ENCODE measurements at regions not wholly inside any gene's neighbourhood (a gene's known extent, or its start where the extent isn't known, plus 50 kb on each side); places are given as distances from the start of the nearest gene placed in this dataset.

DNA sequence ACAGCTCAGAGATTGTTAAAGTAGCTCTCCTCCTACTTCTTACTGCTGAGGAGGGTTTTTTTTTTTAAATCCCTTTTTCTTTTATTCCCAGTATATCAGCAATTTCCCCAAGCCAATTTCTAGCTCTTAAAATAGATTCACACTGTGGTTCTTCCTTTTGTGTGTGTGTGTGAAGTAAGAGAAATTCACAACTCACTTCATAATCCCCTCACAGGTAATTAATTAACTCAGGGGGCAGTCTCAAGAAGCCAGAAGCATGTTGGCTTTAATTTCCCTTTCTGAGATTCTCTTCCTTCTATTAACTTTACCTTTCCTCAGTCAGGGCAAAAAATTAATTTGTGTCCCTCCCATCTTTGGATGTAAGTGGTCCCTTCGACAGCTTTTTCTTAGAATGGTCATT lies 71.0 kb upstream of the HMHB1 start:
- no peak overlapping the region for H3K4me3 ChIP-seq (ENCODE audit: low read depth, low read length)
- TF ChIP-seq, protein P1, sequence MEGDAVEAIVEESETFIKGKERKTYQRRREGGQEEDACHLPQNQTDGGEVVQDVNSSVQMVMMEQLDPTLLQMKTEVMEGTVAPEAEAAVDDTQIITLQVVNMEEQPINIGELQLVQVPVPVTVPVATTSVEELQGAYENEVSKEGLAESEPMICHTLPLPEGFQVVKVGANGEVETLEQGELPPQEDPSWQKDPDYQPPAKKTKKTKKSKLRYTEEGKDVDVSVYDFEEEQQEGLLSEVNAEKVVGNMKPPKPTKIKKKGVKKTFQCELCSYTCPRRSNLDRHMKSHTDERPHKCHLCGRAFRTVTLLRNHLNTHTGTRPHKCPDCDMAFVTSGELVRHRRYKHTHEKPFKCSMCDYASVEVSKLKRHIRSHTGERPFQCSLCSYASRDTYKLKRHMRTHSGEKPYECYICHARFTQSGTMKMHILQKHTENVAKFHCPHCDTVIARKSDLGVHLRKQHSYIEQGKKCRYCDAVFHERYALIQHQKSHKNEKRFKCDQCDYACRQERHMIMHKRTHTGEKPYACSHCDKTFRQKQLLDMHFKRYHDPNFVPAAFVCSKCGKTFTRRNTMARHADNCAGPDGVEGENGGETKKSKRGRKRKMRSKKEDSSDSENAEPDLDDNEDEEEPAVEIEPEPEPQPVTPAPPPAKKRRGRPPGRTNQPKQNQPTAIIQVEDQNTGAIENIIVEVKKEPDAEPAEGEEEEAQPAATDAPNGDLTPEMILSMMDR (IDR thresholded peaks at IDR 0.05; ENCODE audit: insufficient read depth, low read depth, low read length, missing control alignments) = no peak
- no peak for DNase-seq (ENCODE audit: low read depth)

DNA sequence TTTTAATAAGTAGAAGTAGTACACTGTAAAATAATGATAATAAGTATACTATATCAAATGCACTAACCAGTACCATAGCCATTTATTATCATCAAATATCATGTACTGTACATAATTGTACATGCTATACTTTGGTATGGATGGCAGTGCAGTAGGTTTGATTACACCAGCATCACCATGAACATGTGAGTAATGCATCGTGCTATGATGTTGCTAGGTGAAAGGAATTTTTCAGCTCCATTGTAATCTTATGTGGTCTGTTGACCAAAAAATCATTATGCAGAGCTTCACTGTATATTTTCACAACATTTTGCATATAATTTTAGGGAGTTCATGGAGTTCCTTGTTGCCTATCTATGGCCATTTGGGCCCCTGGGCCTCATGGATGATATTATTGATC lies 72.2 kb upstream of the HMHB1 start:
- DNase-seq (ENCODE audit: low read depth) = no peak
- H3K4me3 ChIP-seq (ENCODE audit: low read depth, low read length) = no peak overlapping the region
- TF ChIP-seq, protein P1 (IDR thresholded peaks at IDR 0.05; ENCODE audit: insufficient read depth, low read depth, low read length, missing control alignments) = no peak

DNA sequence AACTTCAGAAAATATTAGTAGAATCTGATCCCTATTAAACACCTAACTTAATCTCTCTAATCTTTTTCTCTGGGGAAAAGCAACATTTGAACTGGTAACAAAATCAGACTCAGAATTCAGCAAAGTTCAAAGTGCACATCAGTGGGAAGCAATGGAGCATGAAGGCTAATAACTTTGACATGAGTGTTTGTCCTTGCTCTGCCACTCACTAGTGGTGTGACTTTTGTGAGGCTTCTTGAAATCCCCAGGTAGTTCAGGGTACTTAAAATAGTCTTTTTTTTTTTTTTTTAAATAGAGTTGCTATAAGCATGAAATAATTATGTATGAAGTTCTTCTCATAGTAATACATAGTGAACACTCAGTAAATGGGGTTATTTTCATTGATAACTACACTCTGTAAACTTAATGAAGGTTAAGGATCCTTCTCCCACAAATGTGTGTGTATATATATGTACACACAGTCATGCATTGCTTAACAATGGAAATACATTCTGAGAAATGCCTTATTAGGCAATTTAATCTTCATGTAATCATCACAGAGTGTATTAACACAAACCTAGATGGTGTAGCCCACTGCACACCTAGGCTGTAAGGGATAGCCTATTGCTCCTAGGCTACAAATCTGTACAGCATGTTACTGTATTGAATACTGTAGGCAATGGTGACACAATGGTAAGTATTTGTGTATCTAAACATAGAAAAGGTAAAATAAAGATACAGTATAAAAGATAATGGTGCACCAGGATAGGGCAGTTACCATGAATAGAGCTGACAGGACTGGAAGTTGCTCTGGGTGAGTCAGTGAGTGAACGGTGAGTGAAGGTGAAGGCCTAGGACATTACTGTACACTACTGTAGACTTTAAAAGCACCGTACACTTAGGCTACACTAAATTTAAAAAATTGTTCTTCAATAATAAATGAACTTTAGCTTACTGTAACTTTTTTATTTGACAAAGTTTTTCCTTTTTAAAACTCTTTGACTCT lies 73.3 kb upstream of the HMHB1 start:
- TF ChIP-seq, protein P1 (IDR thresholded peaks at IDR 0.05; ENCODE audit: insufficient read depth, low read depth, low read length, missing control alignments) = no peak
- H3K4me3 ChIP-seq (ENCODE audit: low read depth, low read length) = no peak overlapping the region
- peak; percentile 12 for DNase-seq (ENCODE audit: low read depth)

DNA sequence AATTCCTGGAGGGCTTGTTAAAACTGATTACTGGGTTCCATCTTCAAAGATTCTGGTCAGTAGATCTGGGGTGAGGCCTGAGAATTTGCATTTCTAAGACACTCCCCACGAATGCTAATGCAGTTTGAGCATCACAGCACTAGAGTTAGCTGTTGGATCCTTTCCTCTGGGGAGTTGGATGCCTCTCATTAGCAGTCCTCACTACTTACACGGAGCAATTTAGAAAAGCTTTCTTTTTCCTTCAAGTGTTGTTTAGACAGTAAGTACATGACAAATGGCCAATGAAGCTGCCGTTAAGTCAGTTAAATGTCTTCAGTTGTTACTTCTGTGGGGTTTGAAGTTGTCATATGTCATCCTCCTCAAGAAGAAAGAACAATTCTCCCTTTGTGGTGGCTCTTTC lies 74.9 kb upstream of the HMHB1 start:
- no peak for DNase-seq (ENCODE audit: low read depth)
- H3K4me3 ChIP-seq (ENCODE audit: low read depth, low read length) = no peak overlapping the region
- TF ChIP-seq, protein P1 (IDR thresholded peaks at IDR 0.05; ENCODE audit: insufficient read depth, low read depth, low read length, missing control alignments) = no peak

DNA sequence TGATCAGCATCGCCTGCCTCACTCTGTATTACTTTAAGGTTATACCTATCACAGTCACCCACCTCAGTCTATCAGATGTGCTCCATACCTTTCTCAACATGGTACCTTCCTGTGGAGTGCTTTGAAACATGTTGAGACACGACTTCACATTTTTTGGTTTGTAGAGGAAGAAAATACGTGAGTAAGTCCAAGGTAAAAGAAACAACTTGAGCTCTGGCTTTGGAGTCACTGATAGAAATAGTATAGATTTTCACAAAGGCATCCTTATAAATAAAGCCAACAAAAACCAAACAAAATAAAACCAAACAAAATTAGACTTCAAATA lies 77.5 kb upstream of the HMHB1 start:
- no peak overlapping the region for H3K4me3 ChIP-seq (ENCODE audit: low read depth, low read length)
- TF ChIP-seq, protein P1 (IDR thresholded peaks at IDR 0.05; ENCODE audit: insufficient read depth, low read depth, low read length, missing control alignments) = no peak
- no peak for DNase-seq (ENCODE audit: low read depth)

DNA sequence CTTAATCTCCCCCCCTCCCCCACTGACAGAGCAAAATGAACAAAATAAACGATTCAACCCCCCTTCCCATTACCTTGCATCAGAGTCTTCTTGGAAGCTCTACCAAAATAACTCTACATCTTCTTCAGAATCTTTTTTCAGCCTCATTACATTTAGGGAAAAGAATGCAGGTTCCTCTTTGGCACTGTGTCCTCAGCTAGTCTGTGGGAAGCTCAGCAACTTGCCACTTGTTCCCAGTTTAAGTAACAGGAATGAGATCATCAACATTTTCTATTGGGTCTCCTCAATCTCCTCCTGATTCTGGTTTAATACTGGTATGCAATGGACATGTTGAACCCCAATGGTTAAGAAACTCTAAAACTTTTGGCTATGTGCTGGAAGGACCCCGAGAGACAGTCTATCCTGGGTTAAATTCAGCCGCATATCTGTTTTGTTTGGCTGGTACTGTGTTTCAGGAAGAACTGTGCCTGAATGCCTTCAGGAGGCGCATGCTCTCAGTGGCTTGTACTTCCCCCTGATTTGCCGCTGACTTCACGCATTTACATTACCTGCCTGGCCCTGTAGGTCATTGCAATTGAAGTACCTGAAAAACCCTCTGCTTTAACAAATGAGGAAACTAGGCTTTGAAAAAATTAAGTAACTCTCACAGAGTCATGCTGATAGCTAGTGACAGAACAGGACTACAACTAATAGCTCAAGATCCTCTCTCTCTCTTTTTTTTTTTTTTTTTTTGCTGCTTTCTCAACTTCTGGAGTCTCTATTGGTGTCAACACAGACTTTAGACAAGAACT lies 78.1 kb upstream of the HMHB1 start:
- TF ChIP-seq, protein P1 (IDR thresholded peaks at IDR 0.05; ENCODE audit: insufficient read depth, low read depth, low read length, missing control alignments) = no peak
- H3K4me3 ChIP-seq (ENCODE audit: low read depth, low read length) = no peak overlapping the region
- DNase-seq (ENCODE audit: low read depth) = no peak

Measured in GM12865 (cell line).